Fibroblast of skin of back (primary cell): ENCODE measurements at regions not wholly inside any gene's neighbourhood (a gene's known extent, or its start where the extent isn't known, plus 50 kb on each side); places are given as distances from the start of the nearest gene placed in this dataset.
"Not testable (repeated sequence)": the region's sequence is repeated elsewhere in the genome, so short reads cannot be mapped to it uniquely, and the experiment has no call there.

Experiments used
- DNase-seq: peaks from one replicate; pipeline ENCODE4 v3.0.0-alpha.2; 2013

DNA sequence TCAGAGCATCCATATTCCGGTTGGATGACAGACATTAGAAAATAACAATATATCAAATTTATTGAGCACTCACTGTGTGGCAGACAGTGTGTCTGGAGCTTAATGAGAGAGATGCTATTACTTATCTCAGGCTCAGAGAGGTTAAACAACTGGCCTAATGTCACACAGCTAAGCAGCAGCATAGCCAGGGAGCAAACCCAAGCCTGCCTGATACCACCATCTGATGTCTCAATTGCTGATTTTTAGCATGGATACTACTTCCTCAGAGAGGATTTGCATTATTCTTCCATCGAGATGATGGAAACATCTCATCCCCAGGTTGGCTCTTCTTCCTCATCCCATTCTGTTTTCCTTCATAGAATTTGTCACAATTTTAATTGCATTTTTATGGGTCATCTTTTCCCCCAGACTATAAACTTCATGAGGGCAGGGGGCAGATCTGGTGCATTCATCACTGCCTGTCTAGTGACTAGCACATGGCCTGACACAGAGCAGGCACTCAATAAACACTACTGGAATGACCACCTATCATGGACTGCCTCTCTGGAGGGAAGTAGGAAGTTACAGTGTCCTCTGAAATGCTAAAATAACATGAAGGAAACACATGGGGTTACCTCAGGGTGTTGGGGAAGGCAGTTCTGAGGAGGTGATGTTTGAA is 344.8 kb upstream of the CCL2 start:
- no peak for DNase-seq

DNA sequence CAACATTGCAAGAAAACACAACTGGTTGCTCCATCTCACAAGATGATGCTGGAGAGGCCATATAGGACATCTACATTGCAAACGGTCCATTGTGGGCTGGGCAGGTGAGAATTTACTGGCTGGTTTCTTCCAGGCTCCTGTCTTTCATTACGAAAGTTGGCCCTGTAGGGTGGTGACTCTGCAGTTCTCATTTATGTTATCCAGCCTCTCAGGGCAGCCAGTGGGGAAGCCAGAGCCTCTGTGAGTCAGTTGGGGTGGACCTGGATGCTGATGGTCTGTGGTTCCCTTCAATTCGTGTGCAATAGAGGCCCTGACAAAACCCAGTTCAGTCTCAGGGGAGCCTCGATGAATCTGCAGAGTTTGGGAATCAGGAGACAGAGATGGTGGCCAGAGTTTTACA is 341.0 kb upstream of the CCL2 start:
- DNase-seq = no peak

DNA sequence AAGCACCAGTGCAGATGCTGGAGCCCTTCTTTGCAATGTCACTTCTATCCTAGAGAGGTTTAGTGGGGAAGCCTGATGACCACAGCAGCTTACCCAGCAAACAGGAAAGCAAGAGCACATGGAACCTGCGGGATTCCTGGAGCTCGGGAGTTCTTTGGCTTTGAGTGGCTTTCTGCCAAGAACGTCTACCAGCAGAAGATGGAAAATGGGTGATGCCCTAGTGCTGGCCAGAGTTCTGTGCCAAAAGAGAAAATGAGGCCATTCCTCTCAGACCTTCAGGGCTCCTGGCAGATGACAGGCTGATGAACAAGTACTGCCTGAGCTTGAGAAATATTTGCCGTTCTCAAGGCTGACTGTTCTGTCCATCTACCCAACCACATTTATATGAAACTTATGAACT is 332.1 kb upstream of the CCL2 start:
- DNase-seq = no peak

DNA sequence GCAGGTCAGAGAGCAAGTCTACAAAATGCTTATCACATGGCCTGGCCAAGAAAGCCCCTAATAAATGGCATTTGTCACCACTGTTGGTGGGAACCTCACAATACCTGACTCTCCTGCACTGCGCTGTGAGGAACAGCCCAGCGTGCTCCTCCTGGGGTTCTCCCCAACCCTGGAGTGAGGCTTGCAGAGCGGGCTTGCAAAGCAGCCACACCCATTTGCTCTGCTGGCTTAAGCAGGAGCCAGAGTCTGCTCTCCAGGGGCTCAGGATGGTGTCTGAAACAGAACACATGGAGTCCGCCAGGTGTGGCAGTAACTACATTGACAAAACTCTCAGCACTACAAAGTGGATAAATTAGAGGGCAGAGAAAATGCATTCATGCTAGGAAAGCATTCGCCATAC is 331.0 kb upstream of the CCL2 start:
- DNase-seq = no peak

DNA sequence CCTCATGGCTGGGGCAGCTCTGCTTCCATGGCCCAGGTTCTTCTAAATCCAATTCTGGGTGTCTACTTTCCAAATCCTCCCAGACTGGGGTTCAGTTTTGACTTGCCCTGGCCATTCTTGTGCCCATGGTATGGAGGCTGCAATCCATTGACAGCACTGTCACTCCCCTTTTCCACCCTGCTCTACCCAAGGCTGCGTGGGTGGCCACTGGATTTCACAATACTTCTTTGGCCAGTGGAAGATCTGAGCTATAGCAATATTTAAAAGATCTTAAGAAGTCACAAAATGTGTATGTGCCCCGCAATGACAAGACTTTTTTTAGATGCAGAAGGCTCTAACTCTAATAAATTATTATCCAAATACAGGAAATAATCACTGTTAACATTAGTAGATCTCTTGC is 329.4 kb upstream of the CCL2 start:
- DNase-seq = no peak

DNA sequence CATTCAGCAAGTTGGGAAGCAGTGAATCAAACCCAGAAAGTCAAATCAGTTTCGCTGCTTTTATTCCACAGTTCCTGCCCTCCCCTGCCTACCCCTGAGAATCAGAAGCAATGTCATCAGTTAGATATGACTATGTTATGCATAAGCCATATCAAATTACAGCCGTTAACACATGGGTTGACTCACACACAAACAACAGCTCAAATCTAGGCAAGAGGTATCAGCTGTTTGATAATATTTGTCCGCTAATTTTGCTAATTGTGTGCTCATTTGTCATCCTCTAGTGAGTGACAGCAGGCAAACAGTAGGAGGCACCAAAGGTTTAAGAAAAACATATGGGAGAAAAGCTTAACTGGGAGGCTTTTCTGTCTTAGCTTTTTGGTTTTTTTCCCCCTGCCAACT is 327.4 kb upstream of the CCL2 start:
- peak; percentile 2 for DNase-seq

DNA sequence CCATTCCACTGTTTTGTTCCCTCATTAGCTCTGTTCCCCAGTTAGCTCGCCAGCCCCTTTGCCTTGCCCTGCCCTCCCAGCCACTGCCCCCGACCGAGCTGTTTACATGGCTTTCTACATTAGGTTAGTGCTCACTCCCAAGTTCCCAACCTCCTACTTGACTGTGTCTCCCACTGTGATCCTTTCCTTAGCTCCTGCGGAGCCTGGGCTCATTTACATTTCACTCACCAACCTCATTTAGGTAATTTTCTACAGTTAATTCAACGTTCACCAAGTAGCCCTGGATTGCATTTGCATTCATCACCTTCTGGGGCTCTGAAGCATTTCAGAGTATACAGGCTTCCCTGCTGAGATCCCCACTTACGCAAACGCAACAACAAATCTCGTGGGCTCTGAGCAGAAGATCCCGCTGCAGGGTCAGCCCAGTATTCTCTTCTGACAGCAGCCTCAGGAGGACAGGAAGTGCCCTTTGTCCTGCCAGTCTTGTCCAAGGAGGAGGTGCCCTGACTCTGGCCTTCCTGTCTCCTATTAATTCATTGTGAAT is 325.8 kb upstream of the CCL2 start:
- DNase-seq = no peak

DNA sequence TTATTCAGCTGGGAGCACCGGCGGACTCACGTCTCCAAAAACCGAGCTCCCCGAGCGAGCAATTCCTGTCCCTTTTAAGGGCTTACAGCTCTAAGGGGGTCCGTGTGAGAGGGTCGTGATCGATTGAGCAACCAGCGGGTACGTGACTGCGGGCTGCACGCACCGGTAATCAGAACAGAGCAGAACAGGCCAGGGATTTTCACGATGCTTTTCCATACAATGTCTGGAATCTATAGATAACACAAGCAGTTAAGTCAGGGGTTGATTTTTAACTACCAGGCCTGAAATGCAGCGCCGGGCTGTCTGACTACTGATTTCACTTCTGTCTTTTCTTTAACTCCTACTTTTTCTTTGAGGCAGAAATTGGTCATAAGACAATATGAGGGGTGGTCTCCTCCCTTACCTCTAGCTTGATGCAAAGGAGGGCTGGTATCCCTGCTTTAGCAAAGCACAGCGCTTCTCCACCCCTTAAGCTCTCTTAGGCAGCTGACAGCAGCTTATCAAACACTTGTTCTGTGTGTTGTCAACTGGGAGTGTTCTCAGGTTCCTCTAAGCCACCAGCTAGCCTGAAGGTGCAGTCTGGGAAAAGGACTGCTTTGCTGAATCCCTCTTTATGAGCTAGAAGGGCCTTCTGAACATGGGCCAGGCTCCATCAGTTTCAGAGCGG is 323.8 kb upstream of the CCL2 start:
- DNase-seq = not testable (repeated sequence)

DNA sequence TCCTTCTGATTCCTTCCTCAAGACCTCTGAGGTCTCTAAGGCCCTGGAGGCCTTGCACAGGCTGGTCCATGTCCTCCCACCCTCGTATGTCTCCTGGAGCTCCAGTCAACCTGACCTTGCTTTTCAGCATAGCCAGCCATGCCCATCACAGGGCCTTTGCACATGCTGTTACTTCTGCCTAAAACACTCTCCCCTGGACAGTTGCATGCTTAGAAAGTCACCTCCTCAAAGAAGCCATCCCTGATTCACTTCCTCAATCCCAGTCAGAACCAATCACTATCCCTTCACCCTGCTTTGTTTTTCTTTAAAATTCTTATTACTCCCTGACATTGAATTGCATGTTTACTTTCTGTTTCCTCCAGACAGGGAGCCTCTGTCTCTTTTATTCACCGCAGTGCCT is 322.1 kb upstream of the CCL2 start:
- no peak for DNase-seq

DNA sequence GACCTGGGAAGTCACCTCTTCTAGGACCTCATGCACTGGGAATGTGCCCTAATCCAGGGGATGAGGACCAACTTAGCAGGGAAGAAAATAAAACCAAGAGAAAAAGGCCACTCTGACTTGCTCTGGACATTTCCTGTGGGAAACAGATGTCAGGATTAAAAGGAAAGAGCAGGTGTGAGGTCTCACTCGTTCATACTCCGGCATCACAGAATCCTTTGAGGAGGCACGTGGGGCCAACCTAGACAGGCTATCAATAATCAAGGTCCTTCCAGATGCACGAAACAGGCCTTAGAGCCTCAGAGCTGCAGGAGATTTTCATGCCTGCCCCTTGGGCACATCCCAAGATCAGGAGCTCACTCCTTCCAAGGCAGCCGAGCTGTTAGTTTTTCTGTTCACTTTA is 321.5 kb upstream of the CCL2 start:
- no peak for DNase-seq

DNA sequence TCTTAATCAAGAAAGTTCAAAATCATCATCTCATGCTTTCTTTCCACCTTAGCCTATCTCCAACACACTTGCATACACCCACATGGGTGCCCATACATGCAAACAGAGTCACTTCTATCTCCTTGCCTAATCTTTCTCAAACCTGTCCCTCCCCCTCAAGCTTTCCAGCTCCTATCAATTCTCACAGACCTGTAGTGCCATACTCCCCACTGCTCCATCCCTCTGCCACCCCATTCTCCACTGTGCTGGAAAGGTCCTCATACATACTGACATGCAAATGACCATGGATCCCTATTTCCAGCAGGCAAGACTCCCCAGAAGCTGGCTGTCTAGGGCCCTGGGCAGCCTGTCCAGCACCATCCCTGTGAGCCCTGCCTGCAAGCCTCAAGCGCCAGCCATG is 320.4 kb upstream of the CCL2 start:
- DNase-seq = no peak

DNA sequence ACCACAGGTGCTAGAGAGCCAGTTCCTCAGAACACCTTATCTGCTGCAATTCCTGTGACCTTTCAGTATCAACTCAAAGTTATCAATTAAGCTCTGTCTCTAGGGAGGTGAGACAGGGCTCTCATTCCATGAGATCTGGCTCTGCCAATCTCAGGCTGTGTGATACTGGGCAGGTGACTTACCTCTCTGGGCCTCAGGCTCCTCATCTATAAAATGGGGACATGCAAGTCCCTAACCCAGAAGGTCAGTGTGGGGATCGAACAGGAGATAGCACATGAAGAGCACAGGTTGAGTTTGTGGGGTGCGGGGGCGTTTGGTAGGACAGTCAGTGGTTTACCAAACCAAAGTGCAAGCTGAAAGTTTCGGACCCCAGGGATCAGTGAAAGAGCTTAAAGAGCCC is 319.3 kb upstream of the CCL2 start:
- DNase-seq = no peak

DNA sequence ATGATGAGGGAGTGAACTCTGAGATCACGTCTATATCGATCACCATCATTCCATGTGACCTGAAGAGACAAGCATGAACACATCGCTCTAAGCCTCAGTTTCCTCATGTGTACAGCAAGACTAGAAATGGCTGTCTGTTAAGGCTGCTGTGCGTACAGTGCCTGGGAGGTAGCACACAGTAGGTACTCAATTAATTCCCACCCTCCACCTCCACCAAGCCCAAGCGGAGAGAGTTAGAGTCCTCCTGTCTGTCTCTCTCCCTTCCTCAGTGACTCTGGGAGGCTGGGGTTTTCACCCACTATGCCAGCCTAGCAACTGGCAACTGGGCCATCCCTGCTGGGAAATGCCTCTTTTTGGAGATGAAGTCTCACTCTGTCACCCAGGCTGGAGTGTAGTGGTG is 318.3 kb upstream of the CCL2 start:
- DNase-seq = no peak

DNA sequence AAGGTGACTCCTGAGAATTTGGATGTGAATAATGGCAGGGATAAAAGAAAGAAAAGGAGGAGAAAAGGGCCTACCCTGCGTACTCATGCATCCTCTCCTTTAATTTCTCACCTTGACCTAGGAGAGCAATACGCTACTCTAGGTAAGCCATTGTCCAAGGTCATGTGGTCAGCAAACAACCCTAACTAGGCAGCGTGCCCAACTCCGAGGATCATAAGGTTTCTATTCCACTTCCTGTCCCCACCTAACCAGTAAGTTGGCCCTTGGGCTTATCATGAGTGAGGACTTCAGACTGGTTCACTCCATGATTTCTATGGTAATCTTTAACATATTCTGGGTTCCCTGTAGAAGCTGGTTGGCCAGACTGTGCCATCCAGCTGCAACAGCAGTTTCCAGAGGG is 315.1 kb upstream of the CCL2 start:
- no peak for DNase-seq

DNA sequence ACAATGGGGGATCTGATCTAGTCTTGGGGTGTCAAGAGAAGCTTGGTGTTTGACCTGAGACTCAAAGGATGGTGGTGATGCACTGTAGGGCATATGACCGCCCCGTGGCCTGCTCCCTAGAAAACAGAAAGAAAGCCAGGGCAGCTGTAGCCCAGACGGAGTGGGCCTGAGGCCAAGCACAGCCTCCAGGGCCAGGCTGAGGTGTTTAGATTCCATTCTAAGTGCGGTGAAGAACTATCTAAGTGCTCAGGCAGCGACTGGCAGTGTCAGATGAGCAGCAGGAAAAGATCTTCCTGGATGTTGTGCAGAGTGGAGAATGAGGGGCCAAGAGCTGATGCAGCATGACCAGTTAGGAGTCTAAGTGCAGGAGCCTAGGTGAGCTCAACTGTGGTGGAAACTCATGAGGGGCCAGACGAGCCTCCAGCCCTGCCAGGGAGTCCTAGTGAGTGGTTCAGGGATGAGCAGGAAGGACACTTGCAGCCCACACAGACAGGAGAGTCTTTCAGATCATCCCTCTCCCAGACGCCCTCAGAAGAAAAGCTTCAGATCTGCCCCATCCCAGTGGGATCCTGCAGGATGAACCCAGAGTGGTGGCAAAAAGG is 314.2 kb upstream of the CCL2 start:
- no peak for DNase-seq

DNA sequence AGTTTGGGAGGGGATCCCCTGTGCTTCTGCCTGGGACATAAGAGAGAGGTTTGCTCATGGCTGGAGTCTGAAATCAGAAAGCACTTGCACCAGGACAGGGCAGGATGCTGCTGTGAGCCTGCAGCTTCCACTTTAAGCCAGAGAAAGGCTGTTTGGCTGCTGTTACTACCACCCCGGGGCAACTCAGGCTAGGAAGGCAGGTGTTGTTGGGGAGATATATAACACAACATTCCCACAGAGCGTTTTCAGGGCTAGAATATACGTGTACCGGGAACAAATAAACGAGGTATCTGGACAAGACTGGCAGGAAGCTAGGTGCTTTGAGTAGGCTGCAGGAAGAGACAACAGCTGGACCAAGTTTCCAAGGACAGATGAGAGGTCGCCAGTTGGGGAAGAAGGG is 313.3 kb upstream of the CCL2 start:
- no peak for DNase-seq

DNA sequence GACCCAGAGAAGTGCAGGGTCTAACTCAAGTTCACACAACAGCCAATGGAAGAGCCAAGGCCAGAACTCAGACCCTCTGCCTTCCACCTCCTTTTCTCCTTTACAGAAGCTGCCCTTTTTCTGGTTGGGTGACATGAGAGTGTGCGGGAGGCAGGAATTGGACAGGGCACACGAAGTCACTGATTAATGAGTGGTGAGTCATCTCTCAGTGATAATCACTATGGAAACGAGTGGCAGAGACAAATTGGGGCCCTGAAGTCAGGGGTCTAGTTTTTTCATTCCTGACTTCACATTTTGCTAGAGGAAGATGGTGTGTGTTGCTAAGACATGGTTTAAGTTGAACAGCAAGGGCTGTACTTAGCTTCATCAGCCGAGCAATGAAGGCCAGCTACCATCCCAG is 312.7 kb upstream of the CCL2 start:
- no peak for DNase-seq

DNA sequence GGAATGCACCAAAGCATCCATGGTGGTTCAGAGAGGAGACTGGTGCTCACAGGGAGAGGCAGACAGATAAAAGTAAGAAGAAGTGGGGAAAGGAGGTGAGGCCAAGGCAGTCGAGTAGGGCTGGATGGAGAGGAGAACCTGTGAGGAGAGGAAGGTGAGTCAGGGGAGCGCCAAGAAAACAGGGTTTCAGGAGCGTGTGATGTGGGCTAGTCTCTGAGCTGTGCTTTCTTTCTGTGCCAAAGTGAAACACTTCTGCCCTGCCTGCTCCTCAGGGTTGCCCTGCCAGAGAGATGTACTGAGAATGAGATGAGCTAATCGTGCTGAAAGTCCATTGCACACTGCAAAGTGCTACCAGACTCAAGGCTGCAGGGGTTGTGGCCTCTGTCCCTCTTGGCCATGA is 310.7 kb upstream of the CCL2 start:
- no peak for DNase-seq

DNA sequence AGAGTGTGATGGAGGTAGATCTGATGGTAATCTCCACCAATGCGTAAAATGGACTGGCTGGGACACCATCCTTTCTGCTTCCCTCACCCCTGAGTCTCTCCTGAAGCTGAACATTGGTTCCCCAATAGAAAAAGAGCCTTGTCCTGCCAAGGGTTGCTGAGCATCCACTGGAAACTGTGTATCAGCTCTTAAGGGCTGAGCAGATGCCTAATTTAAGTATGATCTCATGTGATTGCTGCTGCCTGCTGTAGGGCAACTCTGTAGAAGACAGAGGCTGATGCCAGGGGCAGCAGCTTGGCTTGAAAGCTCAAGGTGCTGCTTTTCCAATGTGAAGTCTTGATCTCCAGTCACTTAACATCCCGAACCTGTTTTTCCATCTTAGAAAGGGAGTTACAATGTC is 310.3 kb upstream of the CCL2 start:
- DNase-seq = no peak

DNA sequence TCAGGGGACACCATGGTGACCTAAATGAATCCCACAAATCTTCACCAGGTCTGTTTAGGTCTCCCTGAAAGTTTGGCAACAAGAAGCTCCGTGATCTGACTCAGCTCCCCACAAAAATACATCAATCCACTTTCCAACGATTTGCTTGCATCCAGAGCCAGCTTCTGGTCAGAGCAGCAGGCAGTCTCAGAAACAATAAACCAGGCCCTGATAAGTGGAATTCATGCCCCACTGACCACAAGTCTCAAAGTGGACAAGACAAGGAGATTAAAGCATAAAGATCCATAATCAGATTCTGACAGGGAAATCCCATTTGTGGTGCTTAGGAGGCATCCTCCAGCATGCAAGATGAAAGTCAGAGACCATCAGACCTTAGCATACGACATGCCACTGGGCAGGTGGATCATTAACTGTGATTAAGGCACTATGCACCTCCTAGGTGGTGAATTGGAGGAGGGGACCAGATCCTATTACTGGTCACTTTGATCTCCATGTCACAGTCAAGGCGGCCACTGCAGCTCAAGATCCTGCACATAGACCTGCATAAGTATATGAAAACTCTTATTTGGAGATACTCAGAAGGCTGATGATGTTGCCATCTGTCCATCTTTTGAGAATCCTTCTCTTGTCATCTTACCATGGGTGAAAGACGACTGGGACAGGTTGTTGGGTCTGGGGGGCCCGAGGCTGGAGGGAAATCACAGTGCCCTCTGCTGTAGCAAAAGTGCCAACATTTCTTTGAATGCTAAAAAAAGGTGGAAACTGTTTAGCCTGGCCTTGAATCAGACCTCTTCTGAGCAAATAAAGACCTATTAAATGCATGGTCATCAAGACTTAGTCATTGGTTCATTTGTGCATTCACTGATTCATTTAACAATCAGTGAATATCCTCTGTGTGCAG is 309.2 kb upstream of the CCL2 start:
- no peak for DNase-seq

DNA sequence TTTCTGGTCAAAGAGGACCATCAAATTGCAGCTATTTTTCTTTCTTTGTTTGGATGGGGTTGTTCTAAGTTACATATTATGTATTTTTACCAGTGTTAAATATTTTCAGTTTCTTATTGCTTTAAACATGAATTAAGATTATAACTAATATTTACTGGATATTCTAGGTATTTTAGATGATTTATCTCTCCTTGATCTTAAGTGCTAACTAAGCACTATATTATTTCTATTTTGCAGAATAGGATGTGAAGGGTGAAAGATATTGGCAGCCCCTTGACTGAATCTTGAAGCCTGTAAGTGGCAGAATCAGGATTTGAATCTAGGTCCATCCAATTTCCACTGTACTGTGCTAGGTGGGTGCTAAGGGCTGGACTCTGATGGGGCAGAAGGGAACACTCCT is 307.3 kb upstream of the CCL2 start:
- DNase-seq = no peak

DNA sequence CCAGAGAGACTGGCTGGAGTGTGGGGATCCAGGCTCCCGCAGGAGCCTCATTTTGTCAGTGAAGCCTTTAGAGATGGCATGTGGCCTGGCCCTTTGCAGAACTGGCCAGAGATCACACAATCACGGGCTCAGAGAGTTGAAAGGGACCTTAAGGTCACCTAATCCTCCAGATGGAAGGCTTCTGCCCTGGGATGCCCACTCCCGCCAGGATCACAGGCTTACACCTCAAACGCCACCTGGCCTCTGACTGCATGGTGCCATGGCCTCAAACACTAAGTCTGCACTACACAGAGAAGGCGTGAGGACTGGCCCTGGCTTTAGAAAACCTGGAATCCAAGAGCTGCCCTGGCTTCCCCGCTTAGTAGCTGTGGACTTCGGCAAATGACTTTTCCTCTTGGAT is 306.8 kb upstream of the CCL2 start:
- no peak for DNase-seq

DNA sequence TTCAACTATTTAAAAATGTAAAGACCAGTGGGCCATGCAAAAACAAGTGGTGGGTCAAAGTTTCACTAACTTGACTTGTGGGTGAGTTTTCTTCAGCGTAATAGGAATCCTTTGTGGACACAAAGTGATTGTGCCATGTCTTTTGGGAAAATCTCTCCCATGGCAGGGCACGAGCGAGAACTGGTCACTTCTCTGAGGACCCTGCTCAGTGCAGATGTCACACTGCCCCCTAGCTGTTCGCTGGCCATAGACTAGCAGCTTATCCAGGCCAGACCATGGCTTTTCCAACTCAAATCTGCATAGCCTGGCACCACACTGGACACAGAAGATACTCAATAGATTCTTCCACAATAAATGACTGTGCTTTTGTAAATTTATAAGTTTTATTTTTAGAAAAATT is 306.0 kb upstream of the CCL2 start:
- no peak for DNase-seq
